Aorta (tissue), 5 donors: ENCODE measurements at regions not wholly inside any gene's neighbourhood (a gene's known extent, or its start where the extent isn't known, plus 50 kb on each side); places are given as distances from the start of the nearest gene placed in this dataset.
"Not testable (repeated sequence)": the region's sequence is repeated elsewhere in the genome, so short reads cannot be mapped to it uniquely, and the experiment has no call there.

ENCODE experiments used
- ATAC-seq: fragments of 200-7000 bp; cut with Tn5 transposase; one replicate; pipeline ENCODE4 v1.9.1; 2022; ENCODE audit warnings: moderate library complexity; ENCODE audit not compliant: low FRiP score
- DNase-seq, 2 donors: peaks; one replicate each; pipeline ENCODE4 v3.0.0-alpha.2; 2020
- H3K27ac ChIP-seq, 2 donors: one replicate each; pipeline ENCODE4 v1.5.1; 2013; ENCODE audit warnings: low read length in 2 of 2, mild to moderate bottlenecking in 2 of 2, moderate library complexity in 2 of 2, control low read depth in 1 of 2, inconsistent platforms in 1 of 2, low read depth in 1 of 2
- H3K27me3 ChIP-seq, 2 donors: one replicate each; pipeline ENCODE4 v1.6.1; 2013; ENCODE audit warnings: control low read depth in 1 of 2, low read length in 1 of 2, mild to moderate bottlenecking in 1 of 2, moderate library complexity in 1 of 2; ENCODE audit not compliant: insufficient read depth in 2 of 2, control insufficient read depth in 1 of 2
- H3K36me3 ChIP-seq, 2 donors: one replicate each; pipeline ENCODE4 v1.6.1; 2013; ENCODE audit warnings: control low read depth in 1 of 2, low read length in 1 of 2, mild to moderate bottlenecking in 1 of 2; ENCODE audit not compliant: insufficient read depth in 2 of 2, control insufficient read depth in 1 of 2
- H3K4me1 ChIP-seq, 2 donors: one replicate each; pipeline ENCODE4 v1.6.1; 2013; ENCODE audit warnings: low read length in 2 of 2, control low read depth in 1 of 2, mild to moderate bottlenecking in 1 of 2, moderate library complexity in 1 of 2; ENCODE audit not compliant: insufficient read depth in 2 of 2, control insufficient read depth in 1 of 2
- H3K4me3 ChIP-seq, 2 donors: one replicate each; pipeline ENCODE4 v1.5.1; 2013; ENCODE audit warnings: low read length in 2 of 2, control low read depth in 1 of 2, mild to moderate bottlenecking in 1 of 2
- H3K9me3 ChIP-seq: one replicate; pipeline ENCODE4 v1.6.1; 2013; ENCODE audit warnings: mild to moderate bottlenecking, low read length; ENCODE audit not compliant: control insufficient read depth
- WGBS, 2 donors: extraction: QIAGEN DNeasy Blood & Tissue Kit; methylation state at CpG; one replicate each; pipeline ENCODE4 v1.1.7; 2013; 5-methylcytosine and 5-hydroxymethylcytosine counted together
- intact Hi-C, 2 donors: fragments of 100-400 bp; cut with DNase I; formaldehyde crosslinking; loops; one replicate each; pipeline versions ENCODE4 v1.14.2 to v1.15.0; 2022
- donor health status: healthy with polysubstance abuse.
- donor health status: Bipolar disorder and iron deficiency.
- donor health status: DM: no; HTN: no; CAD: no.
- donor health status: DM: no; HTN: no; CAD: no.
- donor health status: DM: yes; HTN: yes; CAD: no.

DNA sequence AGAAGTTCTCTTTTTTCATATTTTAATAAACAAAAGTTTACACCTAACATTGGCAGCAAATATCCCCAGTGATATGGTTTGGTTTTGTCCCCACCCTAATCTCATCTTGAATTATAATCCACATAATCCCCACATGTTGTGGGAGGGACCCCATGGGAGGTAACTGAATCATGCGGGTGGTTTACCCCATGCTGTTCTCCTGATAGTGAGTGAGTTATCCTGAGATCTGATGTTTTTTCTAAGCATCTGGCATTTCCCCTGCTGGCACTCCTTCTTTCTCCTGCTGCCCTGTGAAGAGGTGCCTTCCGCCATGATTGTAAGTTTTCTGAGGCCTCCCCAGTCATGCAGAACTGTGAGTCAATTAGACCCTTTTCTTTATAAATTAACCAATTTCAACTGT lies 214.7 kb downstream of the SLITRK1 start:
- intact Hi-C loops: no loop called here
- Histone ChIP-seq H3K9me3 (no peaks in the 10 kb centered on the region), H3K36me3 (no peaks in the 10 kb centered on the region), H3K4me3 (no peak overlapping the region), H3K27ac (no peak overlapping the region), H3K27me3 (no peaks in the 10 kb centered on the region), H3K4me1 (peaks cover 0 to 2% of the 10 kb centered on the region in 2 donors)
- WGBS, 2 donors: 97 to 98% methylated on average over 2 of the region's 2 CpGs
- no peak for ATAC-seq
- no peak for DNase-seq

DNA sequence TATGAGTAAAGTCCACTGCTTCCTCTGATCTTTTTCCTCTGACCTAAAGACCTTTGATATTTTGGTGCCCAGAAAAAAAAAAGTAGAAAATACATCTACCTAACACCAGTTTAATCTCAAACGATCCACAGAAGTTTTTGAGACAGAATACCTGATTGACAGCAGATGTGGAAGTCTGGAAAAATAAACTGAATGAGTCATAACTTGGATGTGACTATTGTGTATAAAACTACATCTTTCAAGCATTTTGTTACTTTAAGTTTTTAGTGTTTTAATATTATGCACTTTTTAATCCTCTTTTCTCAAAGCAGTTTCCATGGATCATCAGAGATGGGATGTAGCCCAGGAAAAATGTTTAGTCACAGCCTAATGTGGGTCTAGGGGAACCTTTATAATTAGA lies 216.1 kb downstream of the SLITRK1 start:
- no peaks in the 10 kb centered on the region for H3K9me3 ChIP-seq
- intact Hi-C loops: no loop called here
- H3K36me3 ChIP-seq: no peaks in the 10 kb centered on the region
- WGBS, 2 donors: 4 to 6% methylated on average over 1 of the region's 1 CpG
- no peak overlapping the region for H3K4me3 ChIP-seq
- DNase-seq (no peak), ATAC-seq (no peak)
- H3K27me3 ChIP-seq: no peaks in the 10 kb centered on the region
- H3K4me1 ChIP-seq: peaks cover 0 to 2% of the 10 kb centered on the region in 2 donors
- H3K27ac ChIP-seq: no peak overlapping the region

DNA sequence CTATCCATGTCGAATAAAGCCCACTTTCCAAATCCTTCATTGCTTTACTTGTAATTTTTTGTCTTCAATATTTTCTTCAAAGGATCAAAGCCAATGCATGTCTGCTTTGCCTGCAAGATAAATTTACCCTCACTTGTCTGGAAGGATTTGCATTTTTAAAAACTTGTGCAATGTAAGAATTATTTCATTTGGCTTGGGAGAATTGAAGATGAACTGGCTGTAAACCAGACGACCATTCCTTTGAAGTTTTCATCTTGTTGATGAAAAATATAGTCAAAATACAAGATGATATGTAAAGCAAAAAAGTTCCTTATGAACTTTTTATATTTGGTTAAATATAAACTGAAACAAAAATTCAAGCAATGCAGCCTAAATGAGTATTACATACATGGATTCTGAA lies 225.0 kb downstream of the SLITRK1 start:
- H3K9me3 ChIP-seq: no peaks in the 10 kb centered on the region
- no peak overlapping the region for H3K27ac ChIP-seq
- DNase-seq: no peak
- no peaks in the 10 kb centered on the region for H3K27me3 ChIP-seq
- intact Hi-C loops: no loop called here
- H3K4me1 ChIP-seq: no peaks in the 10 kb centered on the region
- ATAC-seq: no peak
- no peaks in the 10 kb centered on the region for H3K36me3 ChIP-seq
- 54 to 62% methylated on average over 2 of the region's 2 CpGs for whole genome bisulfite sequencing, 2 donors
- no peak overlapping the region for H3K4me3 ChIP-seq

DNA sequence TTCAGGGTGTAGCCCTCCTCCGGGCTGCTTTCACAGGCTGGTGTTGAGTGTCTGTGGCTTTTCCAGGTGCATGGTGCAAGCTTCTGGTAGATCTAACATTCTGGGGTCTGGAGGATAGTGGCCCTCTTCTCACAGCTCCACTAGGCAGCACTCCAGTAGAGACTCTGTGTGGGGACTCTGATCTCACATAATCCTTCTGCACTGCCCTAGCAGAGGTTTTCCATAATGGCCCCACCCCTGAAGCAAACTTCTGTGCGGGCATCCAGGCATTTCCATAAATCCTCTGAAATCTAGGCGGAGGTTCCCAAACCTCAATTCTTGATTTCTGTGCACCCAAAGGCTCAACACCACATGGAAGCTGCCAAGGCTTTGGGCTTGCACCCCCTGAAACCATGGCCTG lies 239.7 kb downstream of the SLITRK1 start:
- H3K9me3 ChIP-seq, intact Hi-C loops, H3K4me3 ChIP-seq, H3K27me3 ChIP-seq, H3K36me3 ChIP-seq, DNase-seq, H3K27ac ChIP-seq, ATAC-seq, H3K4me1 ChIP-seq: not testable (repeated sequence)
- WGBS, 2 donors: 78 to 95% methylated on average over 3 of the region's 3 CpGs

DNA sequence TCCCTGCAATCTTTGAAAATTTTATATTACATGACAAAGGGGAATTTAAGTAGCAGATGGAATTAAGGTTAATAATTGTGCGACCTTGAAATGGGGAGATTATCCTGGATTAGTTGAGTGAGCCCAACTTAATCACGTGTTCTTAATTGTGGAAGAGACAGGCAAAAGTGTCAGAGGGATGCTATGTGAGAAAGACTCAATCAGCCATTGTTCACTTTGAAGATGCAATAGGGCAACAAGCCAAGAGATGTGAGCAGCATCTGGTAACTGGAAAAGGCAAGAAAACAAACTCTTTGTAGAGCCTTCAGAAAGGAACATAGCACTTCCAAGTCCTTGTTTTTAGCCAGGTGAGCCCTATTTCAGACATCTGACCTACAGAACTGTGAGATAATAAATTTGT lies 247.7 kb downstream of the SLITRK1 start:
- no peaks in the 10 kb centered on the region for H3K9me3 ChIP-seq

DNA sequence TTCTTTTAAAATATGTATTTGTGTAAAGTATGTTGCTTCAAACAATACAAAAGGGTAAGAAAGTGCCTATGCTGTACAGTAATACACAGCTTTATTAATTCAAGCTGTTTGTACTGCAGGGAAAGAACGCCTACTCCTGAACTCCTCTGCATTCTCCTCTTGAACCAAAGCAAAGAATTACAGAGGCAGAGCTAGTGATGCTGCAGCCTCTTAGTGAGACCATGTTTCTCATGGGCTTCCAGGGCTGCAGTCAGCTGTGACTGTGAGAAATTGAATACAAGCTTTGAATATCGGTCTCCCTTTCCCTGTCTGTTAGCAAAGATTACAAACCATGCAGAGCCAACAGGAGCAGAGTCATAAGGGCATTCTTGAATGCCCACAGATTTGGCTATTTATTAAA lies 248.5 kb downstream of the SLITRK1 start:
- Histone ChIP-seq H3K27ac (no peak overlapping the region), H3K9me3 (no peaks in the 10 kb centered on the region), H3K4me3 (no peak overlapping the region), H3K4me1 (no peaks in the 10 kb centered on the region), H3K36me3 (no peaks in the 10 kb centered on the region), H3K27me3 (no peaks in the 10 kb centered on the region)
- ATAC-seq (no peak), DNase-seq (no peak)
- 52 to 75% methylated on average over 2 of the region's 2 CpGs for WGBS, 2 donors
- intact Hi-C loops: no loop called here

More for the DNA sequence above, 247.7 kb downstream of the SLITRK1 start:
- no peak for ATAC-seq
- H3K36me3 ChIP-seq: no peaks in the 10 kb centered on the region
- WGBS, 2 donors: 95 to 97% methylated on average over 2 of the region's 2 CpGs
- H3K27me3 ChIP-seq: no peaks in the 10 kb centered on the region
- no peaks in the 10 kb centered on the region for H3K4me1 ChIP-seq
- DNase-seq: no peak
- intact Hi-C loops: no loop called here
- no peak overlapping the region for H3K27ac ChIP-seq
- no peak overlapping the region for H3K4me3 ChIP-seq

DNA sequence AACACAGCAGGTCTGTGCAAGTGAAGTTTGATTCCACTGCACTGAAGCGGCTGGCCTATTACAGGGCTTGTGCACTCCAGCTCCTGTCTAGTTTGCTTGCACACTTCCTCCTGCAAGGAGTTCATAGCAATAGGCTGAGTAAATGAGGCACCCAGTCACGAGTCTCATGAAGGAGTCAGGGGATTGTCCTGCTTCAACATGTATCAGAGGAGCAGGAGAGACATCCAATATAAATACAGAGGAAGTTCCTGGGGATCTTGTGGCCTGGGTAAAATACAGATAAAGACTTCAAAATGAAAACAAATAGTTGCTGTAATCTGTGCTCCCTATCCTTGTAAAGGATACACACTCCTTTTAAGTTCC lies 259.9 kb downstream of the SLITRK1 start:
- DNase-seq: no peak
- H3K36me3 ChIP-seq: no peaks in the 10 kb centered on the region
- WGBS, 2 donors: 85% methylated on average over 2 of the region's 2 CpGs
- intact Hi-C loops: no loop called here
- H3K27me3 ChIP-seq: no peaks in the 10 kb centered on the region
- H3K27ac ChIP-seq: no peak overlapping the region
- H3K4me1 ChIP-seq: no peaks in the 10 kb centered on the region
- ATAC-seq: no peak
- no peak overlapping the region for H3K4me3 ChIP-seq
- no peaks in the 10 kb centered on the region for H3K9me3 ChIP-seq

DNA sequence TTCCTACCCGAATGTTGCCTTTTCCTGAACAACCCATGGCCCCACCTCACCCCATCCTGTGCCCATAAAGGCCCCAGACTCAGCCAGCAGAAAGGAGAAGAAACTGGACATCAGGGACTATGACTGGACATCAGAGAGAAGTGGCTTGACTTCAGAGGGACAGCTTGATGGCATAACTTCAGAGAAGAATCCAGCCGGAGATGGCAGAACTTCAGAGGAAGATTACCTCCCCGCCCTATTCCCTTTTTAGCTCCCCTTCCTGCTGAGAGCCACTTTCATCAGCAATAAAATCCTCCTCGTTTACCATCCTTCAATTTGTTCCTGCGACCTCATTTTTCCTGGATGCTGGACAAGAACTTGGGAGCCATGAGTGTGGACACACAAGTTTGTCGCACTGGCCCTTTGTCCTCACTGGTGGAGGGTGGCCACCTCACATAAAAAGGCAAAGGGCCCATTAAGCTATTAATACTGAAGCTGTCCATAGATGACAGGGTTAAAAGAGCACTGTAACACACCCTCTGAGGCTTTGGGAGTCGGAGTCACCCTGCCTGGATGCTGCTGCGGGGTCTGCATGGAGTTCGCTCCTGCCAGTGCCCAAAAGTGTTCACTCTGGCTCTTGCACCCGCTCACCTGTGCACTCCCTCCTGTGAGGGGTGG lies 260.4 kb downstream of the SLITRK1 start:
- H3K4me1 ChIP-seq: no peaks in the 10 kb centered on the region
- no peak overlapping the region for H3K4me3 ChIP-seq
- DNase-seq (no peak), ATAC-seq (no peak)
- H3K9me3 ChIP-seq: no peaks in the 10 kb centered on the region
- 93 to 95% methylated on average over 10 of the region's 10 CpGs for WGBS, 2 donors
- no peak overlapping the region for H3K27ac ChIP-seq
- intact Hi-C loops: no loop called here
- no peaks in the 10 kb centered on the region for H3K36me3 ChIP-seq
- no peaks in the 10 kb centered on the region for H3K27me3 ChIP-seq

DNA sequence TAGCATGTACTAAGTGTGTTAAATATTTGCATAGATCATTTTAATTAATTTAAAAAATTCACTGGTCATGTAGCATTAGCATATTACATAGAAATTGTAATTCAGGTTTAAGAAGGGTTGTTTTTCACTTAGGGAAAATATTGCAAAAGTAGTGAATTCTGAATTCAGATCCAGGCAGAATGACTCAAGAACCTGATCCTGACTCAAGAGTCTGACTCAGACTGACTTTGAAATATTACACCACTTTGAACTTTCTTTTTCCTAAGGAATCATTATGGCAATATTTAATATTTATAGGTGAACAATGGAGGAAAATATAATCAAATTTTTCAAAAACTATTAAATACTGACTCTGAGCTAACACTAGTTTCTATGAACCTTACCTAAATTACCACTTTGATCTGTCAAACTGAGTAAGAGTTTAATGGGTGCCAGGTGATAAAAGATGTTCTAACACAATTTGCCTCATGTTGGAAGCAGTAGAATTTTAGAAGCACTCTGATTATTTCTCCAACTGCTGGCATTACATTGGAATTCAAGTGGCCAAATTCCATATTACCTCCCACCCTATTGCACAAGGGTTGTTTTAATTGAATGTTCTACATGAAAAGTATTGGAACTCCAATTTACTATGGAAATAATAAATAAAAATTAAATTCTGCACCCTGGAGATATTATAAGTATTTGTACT lies 261.6 kb downstream of the SLITRK1 start:
- intact Hi-C loops: no loop called here

More for the DNA sequence above, 261.6 kb downstream of the SLITRK1 start:
- no peak for ATAC-seq
- H3K36me3 ChIP-seq: no peaks in the 10 kb centered on the region
- H3K4me3 ChIP-seq: no peak overlapping the region
- DNase-seq: no peak
- no peaks in the 10 kb centered on the region for H3K27me3 ChIP-seq
- H3K9me3 ChIP-seq: no peaks in the 10 kb centered on the region
- no peak overlapping the region for H3K27ac ChIP-seq
- no peaks in the 10 kb centered on the region for H3K4me1 ChIP-seq
